ENCODE measurements at regions not wholly inside any gene's neighbourhood (a gene's known extent, or its start where the extent isn't known, plus 50 kb on each side); places are given as distances from the start of the nearest gene placed in this dataset.

DNA sequence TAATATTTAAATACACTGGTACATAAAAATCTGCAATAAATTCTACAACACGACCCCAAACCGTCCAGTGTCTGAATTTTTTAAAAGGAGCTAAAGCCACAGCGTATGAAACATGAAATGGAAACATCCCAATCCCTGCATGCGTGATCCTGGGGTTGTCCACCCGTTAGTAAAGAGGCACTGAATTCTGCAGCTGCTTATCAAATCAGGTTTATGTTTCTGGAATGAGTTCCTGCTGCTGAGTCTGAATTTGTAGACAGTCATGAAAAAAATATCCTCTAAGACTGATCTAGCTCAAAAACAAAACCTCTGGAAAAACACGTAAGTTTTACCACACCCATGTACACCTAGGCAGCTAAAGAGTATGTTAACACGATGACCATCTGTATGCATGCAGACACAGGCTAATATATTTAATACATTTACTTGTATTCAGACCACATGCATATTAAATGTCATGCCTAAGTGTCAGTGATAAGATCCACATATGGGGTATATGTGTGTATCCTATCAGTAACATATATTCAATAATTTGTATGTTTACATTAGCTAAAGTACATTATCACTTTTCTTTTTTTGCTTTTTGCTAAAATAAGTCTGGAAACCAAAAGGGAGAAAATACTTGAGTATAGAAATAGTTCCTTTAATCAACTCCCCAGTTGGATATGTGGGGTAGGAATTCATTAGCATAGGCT lies 420.5 kb upstream of the PSMD7 start:
- FAIRE-seq, result no peak
- Histone ChIP-seq H3K4me1 (ENCODE audit: control insufficient read depth, insufficient read depth, low read length) (no peaks in the 10 kb centered on the region), H3K27me3 (replicated peaks in 1 of 2; ENCODE audit: control insufficient read depth in 2 of 2, insufficient read depth in 2 of 2, low read length in 1 of 2) (no peaks in the 10 kb centered on the region), H3K36me3 (ENCODE audit: control insufficient read depth in 2 of 2, insufficient read depth in 2 of 2, low read length in 1 of 2) (no peaks in the 10 kb centered on the region), H3K4me3 (no peak overlapping the region), H3K9ac (ENCODE audit: control insufficient read depth, insufficient read depth, low read length) (no peak overlapping the region), H3K79me2 (ENCODE audit: control insufficient read depth, insufficient read depth, low read length) (no peaks in the 10 kb centered on the region), H3K4me2 (ENCODE audit: control insufficient read depth, insufficient read depth) (no peak overlapping the region), H3K9me3 (replicated peaks; ENCODE audit: control insufficient read depth, insufficient read depth, low read length) (no peaks in the 10 kb centered on the region), H3K27ac (ENCODE audit: control insufficient read depth, insufficient read depth) (no peak overlapping the region), H2AFZ (ENCODE audit: control insufficient read depth, low read depth, low read length) (no peak overlapping the region), H4K20me1 (ENCODE audit: control insufficient read depth, insufficient read depth) (no peaks in the 10 kb centered on the region)
- ChIA-PET POLR2A (no interaction called here), RAD21 (ENCODE audit: unreplicated experiment) (interaction anchor here (0.5 to 1.8 kb wide), 2 partner anchors 80 to 1044 kb away, joined by 3 to 5 read pairs; no protein-coding TSS in a partner anchor), CTCF (interaction anchor here (0.6 to 1.5 kb wide), 5 partner anchors 36 to 1044 kb away, joined by 3 to 5 read pairs (median 3); no protein-coding TSS in a partner anchor), SMC1A (ENCODE audit: uncharacterized antibody, unreplicated experiment) (interaction anchor here (0.6 to 1.0 kb wide), 2 partner anchors 8 to 647 kb away, joined by 3 read pairs; no protein-coding TSS in a partner anchor)
- no peak for DNase-seq (ENCODE audit: low read depth, low spot score)
- in situ Hi-C loops (cut with MboI) (no loop called here), intact Hi-C loops (cut with micrococcal nuclease; ENCODE audit: unreplicated experiment) (no loop called here)
- no peak for ATAC-seq
- TF ChIP-seq TCF7 (IDR thresholded peaks at IDR 0.05; ENCODE audit: borderline replicate concordance) (no peak), NR2F1 (conservative IDR thresholded peaks at IDR 0.05) (no peak), TCF12 (IDR thresholded peaks at IDR 0.05; ENCODE audit: low read depth, low read length) (no peak), ZNF207 (IDR thresholded peaks at IDR 0.05; ENCODE audit: borderline replicate concordance) (no peak), MYB (IDR thresholded peaks at IDR 0.05; ENCODE audit: borderline replicate concordance, low read depth, low read length) (no peak), BRCA1 (IDR thresholded peaks at IDR 0.05; ENCODE audit: low read depth, low read length) (no peak), EZH2 (IDR thresholded peaks at IDR 0.05; ENCODE audit: borderline replicate concordance, control insufficient read depth, low read depth, low read length) (no peak), NFXL1 (IDR thresholded peaks at IDR 0.05; ENCODE audit: borderline replicate concordance) (no peak), NFYB (IDR thresholded peaks at IDR 0.05; ENCODE audit: insufficient read depth, low read depth, low read length) (no peak), HCFC1 (IDR thresholded peaks at IDR 0.05; ENCODE audit: low read length) (no peak), ZNF217 (IDR thresholded peaks at IDR 0.05) (no peak), SUPT20H (IDR thresholded peaks at IDR 0.05; ENCODE audit: borderline replicate concordance, control insufficient read depth, low read depth, low read length) (no peak)
- TF ChIP-seq, protein P1, sequence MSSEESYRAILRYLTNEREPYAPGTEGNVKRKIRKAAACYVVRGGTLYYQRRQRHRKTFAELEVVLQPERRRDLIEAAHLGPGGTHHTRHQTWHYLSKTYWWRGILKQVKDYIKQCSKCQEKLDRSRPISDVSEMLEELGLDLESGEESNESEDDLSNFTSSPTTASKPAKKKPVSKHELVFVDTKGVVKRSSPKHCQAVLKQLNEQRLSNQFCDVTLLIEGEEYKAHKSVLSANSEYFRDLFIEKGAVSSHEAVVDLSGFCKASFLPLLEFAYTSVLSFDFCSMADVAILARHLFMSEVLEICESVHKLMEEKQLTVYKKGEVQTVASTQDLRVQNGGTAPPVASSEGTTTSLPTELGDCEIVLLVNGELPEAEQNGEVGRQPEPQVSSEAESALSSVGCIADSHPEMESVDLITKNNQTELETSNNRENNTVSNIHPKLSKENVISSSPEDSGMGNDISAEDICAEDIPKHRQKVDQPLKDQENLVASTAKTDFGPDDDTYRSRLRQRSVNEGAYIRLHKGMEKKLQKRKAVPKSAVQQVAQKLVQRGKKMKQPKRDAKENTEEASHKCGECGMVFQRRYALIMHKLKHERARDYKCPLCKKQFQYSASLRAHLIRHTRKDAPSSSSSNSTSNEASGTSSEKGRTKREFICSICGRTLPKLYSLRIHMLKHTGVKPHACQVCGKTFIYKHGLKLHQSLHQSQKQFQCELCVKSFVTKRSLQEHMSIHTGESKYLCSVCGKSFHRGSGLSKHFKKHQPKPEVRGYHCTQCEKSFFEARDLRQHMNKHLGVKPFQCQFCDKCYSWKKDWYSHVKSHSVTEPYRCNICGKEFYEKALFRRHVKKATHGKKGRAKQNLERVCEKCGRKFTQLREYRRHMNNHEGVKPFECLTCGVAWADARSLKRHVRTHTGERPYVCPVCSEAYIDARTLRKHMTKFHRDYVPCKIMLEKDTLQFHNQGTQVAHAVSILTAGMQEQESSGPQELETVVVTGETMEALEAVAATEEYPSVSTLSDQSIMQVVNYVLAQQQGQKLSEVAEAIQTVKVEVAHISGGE (CRISPR knock-in tag; IDR thresholded peaks at IDR 0.05), result no peak
- TF ChIP-seq, protein P2, sequence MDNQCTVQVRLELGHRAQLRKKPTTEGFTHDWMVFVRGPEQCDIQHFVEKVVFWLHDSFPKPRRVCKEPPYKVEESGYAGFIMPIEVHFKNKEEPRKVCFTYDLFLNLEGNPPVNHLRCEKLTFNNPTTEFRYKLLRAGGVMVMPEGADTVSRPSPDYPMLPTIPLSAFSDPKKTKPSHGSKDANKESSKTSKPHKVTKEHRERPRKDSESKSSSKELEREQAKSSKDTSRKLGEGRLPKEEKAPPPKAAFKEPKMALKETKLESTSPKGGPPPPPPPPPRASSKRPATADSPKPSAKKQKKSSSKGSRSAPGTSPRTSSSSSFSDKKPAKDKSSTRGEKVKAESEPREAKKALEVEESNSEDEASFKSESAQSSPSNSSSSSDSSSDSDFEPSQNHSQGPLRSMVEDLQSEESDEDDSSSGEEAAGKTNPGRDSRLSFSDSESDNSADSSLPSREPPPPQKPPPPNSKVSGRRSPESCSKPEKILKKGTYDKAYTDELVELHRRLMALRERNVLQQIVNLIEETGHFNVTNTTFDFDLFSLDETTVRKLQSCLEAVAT (IDR thresholded peaks at IDR 0.05), result no peak
- TF ChIP-seq, protein P3, sequence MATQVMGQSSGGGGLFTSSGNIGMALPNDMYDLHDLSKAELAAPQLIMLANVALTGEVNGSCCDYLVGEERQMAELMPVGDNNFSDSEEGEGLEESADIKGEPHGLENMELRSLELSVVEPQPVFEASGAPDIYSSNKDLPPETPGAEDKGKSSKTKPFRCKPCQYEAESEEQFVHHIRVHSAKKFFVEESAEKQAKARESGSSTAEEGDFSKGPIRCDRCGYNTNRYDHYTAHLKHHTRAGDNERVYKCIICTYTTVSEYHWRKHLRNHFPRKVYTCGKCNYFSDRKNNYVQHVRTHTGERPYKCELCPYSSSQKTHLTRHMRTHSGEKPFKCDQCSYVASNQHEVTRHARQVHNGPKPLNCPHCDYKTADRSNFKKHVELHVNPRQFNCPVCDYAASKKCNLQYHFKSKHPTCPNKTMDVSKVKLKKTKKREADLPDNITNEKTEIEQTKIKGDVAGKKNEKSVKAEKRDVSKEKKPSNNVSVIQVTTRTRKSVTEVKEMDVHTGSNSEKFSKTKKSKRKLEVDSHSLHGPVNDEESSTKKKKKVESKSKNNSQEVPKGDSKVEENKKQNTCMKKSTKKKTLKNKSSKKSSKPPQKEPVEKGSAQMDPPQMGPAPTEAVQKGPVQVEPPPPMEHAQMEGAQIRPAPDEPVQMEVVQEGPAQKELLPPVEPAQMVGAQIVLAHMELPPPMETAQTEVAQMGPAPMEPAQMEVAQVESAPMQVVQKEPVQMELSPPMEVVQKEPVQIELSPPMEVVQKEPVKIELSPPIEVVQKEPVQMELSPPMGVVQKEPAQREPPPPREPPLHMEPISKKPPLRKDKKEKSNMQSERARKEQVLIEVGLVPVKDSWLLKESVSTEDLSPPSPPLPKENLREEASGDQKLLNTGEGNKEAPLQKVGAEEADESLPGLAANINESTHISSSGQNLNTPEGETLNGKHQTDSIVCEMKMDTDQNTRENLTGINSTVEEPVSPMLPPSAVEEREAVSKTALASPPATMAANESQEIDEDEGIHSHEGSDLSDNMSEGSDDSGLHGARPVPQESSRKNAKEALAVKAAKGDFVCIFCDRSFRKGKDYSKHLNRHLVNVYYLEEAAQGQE (IDR thresholded peaks at IDR 0.05; ENCODE audit: low read depth, low read length), result no peak
- BruUV-seq (replicated peaks), result no TSS peak
- 15% methylated on average over 7 of the region's 7 CpGs for WGBS (ENCODE audit: insufficient coverage, insufficient replicate concordance, low lambda C conversion rate, missing lambda C conversion rate)
